ENCODE measurements at regions not wholly inside any gene's neighbourhood (a gene's known extent, or its start where the extent isn't known, plus 50 kb on each side); places are given as distances from the start of the nearest gene placed in this dataset.
"Not testable (repeated sequence)": the region's sequence is repeated elsewhere in the genome, so short reads cannot be mapped to it uniquely, and the experiment has no call there.

DNA sequence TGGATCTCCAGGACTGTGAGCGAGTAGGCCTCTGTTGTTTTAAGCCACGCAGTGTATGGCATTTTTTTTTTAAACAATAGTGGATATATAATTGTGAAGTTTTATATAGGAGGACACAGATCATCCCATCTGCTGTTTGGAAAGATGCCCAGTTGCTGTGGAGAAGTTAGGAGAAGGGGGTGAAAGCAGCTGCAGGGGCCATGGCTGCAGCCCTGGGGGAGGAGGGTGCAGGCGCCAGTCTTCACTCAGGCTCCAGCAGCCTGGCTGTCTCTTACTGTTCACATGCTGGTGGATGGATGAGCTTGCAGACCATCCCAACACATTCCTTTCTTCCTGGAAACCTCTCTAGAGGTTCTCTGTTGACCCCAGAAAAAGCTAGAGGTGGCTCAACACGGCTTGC lies 242.3 kb downstream of the TEX29 start:
- DNase-seq: no peak

DNA sequence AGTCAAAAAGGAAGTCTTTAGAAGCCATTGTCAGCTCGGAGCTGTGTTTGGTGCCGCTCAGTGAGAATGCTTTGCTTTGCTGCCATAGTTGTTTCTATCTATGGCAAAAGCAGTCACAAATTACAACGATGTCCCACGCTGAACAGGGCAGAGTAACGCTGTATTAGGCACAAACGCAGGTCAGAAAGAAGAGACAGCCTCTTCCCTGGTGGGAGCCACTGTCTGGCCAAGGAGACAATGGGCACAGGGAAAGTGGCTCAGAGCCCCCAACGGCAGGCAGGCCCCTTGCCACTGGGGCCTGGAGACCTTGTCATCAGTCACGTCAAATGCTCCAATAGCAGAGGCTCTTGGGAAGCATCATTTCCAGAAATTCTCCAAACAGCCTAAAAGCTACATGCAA lies 244.2 kb downstream of the TEX29 start:
- no peak for DNase-seq

DNA sequence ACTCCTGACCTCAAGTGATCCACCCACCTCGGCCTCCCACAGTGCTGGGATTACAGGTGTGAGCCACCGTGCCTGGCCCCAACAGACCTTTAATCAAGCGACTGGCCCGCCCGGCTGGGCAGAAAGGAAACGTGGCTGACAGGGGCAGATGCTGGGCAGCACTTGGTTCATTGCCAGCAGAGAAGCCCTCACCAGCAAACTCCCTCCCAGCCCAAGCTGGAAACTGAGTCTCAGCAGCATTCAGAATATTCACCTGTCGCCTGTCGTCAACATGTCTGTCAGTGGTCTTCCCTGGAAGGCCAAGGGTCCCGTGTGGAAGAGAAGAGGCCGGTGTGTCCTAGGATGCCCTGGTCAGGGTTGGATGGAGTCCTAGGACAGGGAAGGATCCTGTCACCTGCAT lies 245.0 kb downstream of the TEX29 start:
- no peak for DNase-seq

DNA sequence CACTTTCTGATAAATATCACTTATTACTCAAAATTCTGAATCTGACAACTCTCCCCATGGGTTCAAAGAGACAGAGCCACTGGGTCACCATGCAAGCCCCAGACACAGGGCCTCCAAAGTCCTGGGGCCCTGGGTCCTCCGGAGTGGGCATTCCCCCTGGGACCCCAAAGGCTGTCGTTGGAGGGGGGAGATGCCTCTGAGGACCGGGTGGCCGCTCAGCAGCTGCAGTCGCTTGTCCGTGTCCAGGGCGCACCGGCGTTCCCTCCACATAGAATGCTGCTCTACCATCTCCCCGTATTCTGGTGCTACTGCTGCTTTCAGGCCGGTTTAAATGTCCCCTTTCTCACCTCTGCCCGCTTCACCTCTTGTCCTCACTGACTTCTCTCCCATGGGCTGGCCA lies 246.1 kb downstream of the TEX29 start:
- DNase-seq: no peak

DNA sequence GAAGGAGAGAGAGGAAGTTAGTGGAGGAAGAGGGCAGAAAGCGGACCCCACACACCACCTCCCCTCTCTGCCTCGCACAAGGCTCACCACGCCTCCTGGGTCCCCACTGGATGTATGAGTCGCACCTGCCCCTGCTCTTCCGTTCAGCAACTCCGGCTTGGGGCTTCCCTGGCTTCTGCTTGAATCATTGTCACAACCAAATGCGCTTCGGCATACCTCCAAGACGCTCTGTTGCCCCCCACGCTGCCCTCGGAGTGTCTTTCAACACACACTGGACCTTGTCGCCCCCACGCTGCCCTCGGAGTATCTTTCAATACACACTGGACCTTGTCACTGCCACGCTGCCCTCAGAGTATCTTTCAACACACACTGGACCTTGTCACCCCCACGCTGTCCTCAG lies 247.2 kb downstream of the TEX29 start:
- no peak for DNase-seq

DNA sequence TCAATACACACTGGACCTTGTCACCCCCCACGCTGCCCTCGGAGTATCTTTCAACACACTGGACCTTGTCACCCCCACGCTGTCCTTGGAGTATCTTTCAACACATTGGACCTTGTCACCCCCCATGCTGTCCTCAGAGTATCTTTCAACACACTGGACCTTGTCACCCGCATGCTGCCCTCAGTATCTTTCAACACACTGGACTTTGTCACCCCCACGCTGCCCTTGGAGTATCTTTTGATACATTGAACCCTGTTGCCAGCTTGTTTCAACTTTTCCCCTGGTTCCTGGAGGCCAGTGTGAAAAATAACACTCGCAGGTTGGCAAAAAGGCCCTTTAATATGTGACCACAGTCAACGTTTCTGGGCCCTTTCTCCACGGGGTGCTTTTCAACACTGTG lies 247.8 kb downstream of the TEX29 start:
- DNase-seq: no peak

DNA sequence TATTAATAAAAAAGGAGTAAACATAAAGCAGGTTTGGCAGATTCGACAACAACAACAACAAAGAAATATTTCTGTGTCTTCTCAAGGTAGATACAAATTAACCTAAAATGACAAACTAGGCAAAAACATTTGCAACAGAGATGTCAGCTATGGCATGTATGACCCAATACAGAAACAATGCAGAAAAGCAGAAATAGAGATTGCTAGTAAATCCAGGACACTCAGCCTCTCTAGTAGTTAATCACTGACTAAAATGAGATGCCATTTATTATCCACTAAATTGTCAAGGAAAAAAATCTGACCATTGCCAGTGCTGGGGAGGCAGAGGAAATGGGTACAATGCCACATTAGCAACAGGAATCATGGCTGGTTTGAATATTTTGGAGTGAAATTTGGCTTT lies 250.5 kb downstream of the TEX29 start:
- DNase-seq: no peak

DNA sequence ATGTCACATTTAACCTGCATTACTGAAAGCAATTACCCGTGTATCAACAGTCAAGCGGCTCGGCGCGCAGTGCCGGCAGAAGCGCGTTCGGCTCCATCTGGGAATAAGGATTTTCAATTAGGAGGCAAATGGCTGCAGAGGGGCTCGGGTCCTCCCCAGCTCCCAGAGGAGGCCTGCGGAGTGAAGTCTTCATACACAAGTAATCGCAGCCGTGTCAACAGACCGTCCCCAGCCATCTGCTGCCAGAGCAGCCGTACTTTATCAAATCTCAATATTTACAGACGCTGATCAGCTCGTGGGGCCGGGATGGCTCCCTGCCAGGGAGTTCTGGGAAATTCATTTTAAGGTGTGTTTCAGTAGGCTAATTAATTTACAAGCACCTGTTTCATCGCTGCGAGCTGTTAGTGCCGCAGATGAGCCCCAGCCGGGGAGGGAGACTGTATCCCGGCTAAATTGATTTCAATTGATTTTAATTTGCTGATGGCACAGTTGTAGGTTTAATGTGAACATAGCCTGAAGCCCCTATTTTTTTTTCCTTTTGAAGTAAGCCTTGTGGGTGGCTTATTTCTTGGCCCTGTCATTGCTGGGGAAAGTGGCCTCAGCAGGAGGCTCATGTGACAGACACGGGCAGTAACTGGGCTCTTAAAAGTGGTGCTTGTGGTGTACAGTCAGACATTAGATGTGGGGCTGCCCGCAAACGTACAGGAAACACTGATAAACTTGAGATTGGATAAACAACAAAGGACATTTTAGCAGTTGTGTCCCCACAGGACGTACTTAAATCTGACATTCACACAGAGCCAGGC lies 252.7 kb downstream of the TEX29 start:
- peak; percentile 87 for DNase-seq

DNA sequence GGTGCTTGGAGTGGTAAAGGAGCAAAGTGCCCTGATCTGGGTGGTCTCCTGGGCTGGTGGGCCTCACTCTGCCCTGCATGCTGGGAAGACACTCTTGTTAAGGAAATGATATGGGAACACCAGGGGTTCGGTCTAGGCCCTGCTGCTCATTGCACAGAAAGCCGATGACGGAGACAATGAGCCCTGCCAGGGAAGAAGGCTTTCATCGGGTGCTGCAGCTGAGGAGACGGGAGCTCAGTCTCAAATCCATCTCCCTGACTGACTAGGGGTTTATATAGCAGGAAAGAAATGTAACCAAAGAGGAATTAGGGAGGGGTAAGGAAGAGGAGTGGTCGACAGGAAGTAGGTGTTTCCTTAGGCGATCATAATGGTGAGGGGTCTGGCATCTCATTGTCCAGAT lies 253.4 kb downstream of the TEX29 start:
- DNase-seq: no peak

DNA sequence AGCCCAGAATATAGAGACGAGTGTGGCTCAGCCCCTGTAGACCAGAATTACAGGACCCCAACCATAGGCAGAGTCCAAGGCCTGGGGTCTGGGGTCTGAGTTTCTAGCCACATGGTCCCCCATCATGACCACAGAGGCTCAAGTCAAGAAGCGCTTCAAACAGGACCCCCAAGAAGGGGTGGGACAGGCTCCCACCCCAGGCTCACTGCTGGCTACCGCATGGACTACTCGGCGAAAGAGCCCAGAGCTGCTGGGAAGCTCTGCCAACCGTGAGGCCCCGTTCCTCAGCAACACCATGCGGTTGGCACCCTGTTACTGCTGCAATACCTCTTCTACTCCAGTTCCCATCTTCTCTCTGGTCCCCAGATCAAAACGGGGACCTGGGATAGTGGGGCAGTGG lies 254.8 kb downstream of the TEX29 start:
- DNase-seq: no peak

DNA sequence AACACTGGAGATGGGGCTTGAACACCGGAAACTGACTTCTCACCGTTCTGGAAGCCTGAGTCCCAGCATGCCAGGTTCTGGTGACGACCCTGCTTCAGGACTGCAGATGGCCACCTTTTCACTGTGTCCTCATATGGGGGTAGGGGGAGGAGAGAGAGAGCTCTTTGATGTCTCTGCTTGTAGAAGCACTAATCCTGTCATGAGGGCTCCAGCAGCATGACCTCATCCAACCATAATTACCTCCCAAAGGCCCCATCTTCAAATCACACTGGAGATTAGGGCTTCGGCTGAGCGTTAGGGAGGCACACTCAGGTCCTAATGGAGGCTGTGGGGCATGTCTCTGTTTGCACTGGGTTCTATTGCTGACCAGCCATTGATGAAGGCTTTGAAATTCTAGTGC lies 255.3 kb downstream of the TEX29 start:
- DNase-seq: no peak

DNA sequence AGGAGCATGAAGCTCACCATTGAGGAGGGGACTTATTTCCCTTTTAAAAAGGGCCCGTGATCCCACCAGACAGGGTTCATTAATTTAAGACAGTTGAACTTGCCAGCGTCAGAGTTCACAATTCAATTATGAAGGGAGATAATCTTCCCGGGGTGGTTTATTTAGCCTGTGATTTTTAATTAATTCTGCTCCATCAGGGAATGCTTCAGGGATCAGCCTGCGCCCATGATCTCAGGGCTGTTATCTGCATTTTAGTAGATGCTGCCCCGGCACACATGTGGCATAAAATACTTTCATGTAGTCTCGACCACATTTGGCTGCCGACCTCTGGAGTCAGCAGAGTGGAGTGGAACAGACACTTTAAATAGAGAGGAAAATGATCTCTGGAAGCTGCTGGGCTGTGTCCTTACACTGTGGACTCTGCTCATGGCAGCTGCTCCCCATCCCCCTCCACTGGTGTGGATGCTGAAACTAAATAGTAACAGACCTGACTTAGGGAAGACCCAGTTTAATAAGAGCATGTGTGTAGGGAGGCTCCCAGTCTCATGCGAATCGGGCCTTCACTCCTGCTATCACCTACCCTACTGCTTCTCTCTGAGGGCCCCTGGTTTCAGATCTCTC lies 256.9 kb downstream of the TEX29 start:
- DNase-seq: no peak

DNA sequence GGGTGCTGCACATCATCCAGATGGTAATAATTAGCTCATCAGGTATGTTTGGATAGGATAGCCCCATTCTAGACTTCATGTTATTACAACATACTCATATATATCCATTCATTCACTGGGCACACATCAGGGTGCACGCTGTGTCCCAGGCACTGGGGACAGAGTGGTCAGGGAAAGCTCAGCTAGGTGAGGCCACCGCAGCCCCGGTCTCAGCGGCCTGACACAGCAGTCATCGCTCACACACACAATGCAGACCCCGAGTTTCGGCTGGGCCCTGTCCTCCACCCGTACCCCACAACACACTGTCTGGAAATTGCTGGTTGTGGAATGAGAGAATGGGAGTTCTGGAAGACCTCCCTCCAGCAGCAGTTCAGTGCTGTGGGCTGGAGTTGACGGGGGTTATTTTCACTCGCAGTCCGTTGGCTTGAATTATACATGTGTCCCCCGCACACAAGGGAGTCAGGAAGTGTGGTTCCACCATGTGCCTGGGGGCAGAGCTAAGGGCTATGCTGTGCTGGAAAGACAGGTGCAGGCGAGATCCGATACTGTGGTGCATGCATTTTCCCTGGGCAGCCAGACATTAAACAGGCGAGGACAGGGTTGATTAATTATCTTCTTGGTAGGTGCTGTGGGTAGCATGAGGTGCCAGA lies 257.6 kb downstream of the TEX29 start:
- no peak for DNase-seq

DNA sequence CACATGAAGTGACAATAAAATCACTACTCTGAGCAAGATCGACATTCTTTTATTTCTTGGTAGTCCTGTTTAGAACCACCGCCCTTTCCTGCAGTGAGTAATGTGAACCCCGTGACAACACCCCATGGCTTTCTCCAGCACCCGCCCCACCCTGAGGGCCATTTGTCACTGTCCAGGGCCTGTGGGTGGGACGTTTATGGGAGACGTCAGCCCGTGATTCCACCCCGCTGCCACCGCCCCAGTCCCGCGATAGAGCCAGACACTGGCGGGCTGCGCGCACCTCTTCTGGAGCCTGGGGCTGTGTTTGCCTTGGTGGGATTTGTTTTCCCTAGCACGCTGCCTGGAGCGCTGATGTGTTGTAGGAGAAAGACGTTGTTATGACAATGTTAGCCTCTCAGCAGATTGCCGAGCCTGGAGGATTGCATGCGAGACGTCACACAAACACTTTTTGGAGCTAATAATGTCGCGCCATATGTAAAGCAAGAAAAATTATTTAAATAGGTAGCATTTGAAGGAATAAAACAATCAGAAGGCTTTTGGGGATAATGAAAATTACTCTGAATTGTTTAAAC lies 263.7 kb downstream of the TEX29 start:
- DNase-seq: no peak

DNA sequence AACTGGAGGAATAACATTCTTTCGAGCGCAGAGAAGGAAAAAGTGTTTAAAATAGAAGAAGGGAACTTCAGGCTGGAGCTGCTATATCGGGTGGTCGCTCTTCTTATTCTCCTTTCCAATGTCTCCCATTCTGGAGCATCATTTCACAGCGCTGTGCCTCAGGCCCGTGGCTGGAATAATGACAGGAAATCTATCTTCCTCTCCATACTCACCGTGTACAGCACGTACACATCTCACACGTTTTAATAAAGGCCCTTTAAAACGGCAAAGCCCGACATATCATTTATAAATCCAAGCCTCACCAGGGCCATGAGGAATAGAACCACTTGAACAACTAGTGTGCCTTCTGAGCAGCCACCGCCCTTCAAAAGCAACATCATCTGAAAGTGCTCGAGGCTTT lies 264.4 kb downstream of the TEX29 start:
- no peak for DNase-seq

DNA sequence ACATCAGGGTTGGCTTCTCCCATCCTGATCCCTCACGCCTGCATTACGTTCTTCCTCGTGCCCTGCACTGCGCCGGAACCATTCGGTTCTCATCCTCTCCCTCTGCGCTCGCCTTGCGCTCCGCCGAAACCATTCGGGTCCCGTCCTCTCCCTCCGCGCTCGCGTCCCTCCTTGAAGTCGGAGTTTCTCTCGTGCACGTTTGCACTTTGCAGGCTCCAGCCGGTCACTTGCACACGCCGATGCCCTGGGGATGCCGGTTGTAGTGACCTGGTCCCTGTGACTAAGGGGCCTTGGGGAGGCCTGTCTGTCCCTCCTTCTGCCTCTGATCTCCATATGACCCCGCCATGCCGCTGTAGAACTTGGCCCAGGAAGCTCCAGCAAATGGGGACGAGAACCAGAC lies 265.8 kb downstream of the TEX29 start:
- no peak for DNase-seq

DNA sequence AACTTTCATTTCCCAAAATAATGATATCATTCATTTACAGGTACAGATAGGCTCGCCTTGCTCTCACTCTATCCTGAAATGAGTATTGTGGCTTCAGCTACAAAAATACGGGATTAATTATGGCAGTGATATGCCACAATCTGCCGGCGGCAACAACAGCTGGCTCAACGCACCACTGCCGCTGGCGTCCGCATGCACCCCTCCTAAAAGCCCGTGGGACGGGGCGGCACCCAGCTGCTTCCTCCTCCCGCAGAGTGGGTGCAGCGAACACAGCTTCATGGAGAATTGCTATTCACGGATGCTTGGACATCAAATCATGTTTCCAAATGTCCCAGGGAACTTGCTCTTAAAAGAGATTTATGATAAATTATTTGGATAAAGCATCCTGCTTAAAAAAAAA lies 266.8 kb downstream of the TEX29 start:
- DNase-seq: no peak

DNA sequence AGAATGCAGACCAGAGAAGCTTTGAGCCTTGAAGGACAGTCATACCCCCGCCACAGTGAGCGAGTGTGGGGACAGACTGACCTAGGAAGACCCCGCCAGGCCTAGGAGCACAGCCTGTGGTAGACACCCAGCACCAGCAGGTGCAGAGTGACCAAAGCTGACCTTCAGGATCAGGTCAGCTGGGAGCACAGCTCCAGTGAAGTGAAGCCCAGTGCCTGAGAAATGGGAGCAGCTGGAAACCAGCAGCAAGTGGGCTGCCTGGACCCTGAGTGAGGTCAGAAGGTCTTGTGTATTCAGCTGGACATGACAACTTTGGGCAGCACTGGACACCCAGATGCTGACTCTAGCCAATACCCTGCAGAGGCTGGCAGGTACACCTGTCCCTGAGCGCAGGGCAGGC lies 268.9 kb downstream of the TEX29 start:
- no peak for DNase-seq

DNA sequence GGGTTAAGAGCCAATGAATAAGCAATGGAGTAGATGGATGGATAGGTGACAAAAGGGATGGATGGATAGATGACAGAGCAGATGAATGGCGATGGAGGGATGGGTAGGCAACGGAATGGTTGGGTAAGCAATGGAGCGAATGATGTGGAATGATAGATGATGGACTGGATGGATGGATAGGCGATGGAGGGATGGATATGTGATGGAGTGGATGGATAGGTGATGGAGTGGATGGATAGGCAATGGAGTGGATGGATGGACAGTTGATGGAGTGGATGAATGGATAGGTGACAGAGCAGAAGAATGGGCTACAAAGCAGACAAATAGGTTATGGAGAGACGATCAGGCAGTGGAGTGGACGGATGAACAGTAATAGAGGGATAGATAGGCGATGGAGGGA lies 269.6 kb downstream of the TEX29 start:
- DNase-seq: no peak

DNA sequence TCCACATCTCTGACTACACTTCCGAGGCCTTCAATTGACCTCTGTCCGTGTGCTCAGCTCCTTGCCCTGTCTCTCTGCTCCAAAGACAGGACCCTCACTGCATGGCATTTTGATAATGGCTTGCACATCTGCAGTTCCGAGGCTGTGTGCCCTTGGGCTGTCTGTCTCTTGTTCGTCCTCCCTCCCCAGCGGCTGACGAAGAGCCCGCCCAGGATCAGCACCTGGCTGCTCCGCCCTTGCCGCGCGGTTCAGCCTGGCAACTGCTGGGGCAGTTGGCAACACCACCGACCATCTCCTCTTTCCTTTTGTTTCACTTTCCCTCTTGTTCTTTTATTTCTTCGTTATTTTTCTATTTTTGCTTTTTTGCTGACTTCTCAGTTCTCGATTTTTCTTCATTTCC lies 270.4 kb downstream of the TEX29 start:
- no peak for DNase-seq

DNA sequence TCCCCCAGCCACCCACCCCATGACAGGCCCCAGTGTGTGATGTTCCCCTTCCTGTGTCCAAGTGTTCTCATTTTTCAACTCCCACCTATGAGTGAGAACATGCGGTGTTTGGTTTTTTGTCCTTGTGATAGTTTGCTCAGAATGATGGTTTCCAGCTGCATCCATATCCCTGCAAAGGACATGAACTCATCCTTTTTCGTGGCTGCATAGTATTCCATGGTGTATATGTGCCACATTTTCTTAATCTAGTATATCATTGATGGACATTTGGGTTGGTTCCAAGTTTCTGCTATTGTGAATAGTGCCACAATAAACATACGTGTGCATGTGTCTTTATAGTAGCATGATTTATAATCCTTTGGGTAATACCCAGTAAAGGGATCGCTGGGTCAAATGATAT lies 273.0 kb downstream of the TEX29 start:
- DNase-seq: not testable (repeated sequence)

DNA sequence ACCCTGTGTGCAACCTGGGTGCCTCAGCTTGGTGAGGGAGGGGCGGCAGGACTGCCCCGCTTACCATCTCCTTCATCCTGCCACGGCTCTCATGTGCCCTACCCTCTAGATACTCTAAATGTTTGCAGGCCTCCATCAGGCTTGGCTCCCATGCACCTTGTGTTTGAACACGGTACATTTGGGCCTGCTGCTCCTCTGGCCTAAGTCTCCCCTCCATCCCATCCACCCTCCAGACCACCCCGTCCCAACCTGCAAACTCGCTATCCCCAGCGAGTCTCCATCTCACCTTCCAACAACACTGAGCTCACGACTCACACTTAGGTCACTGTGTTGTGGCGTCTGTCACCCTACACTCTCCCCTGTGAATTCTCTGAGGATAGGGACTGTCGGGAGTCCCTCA lies 274.2 kb downstream of the TEX29 start:
- no peak for DNase-seq

DNA sequence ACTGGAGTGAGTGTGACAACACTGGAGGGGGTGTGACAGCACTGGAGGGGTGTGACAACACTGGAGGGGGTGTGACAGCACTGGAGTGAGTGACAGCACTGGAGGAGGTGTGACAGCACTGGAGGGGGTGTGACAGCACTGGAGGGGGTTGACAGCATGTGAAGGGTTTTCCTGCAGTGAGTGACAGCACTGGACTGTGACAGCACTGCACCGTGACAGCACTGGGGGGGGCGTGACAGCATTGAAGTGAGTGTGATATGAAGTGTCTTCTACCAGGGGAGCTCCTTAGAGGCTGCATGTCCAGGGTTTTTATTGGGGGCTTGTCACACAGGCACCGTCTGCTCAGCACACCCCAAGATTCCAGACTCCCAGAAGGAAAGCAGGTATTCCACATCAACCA lies 274.8 kb downstream of the TEX29 start:
- DNase-seq: no peak

DNA sequence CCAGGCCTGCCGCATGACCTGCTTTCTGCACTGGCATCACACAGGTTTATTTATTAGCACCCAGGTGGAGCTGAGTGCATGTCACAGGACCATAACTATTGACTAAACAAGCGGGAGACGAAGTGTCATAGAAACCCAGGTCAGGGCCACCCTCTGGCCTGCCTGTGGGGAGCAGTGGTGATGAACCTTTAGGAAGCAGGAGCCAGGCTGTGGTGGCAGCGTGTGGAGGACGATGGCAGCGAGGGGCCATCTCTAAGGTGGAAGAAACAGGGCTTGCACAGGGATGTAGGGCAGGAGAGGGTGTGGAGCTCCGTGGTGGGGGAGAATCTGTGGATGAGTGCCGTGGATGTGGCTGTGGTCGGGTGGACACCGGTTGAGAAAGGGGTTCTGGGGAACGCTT lies 275.3 kb downstream of the TEX29 start:
- no peak for DNase-seq
